Keratinocyte (primary cell): ENCODE measurements at regions not wholly inside any gene's neighbourhood (a gene's known extent, or its start where the extent isn't known, plus 50 kb on each side); places are given as distances from the start of the nearest gene placed in this dataset.

Experiments
- CTCF ChIP-seq, 3 experiments: IDR thresholded peaks in 1 of 3; conservative IDR thresholded peaks in 1 of 3; optimal IDR thresholded peaks in 1 of 3; 2 replicates in 2 of 3; 3 replicates in 1 of 3; pipeline versions ENCODE3 to v1.5.1; 2011; ENCODE audit warnings: low read length in 3 of 3, mild to moderate bottlenecking in 3 of 3, moderate library complexity in 2 of 3, control low read depth in 1 of 3, inconsistent platforms in 1 of 3; ENCODE audit not compliant: insufficient read depth in 2 of 3; ENCODE audit errors: extremely low read depth in 1 of 3
- EZH2 ChIP-seq: IDR thresholded peaks from one replicate; pipeline ENCODE4 v1.6.1; 2012; ENCODE audit warnings: inconsistent platforms, mild to moderate bottlenecking, low read length, moderate library complexity

DNA sequence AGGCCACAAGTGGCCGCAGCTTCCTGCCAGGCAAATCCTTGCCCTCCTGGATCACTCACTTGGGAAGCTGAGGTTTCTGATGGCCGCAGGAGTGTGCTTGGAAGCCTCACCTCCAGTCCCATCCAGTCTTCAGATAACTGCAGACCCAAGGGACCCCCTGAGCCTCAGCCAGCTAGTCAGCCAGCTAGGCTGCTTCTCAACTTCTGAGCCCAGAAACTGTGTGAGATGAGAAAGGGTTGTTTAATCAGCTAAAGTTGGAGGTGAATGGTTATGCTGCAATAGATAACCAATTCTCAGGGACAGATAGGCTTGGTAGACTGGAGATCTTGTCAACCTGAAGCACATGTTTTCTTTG, 96.9 kb downstream of the THBS2 start:
- no peak for TF ChIP-seq CTCF (optimal IDR thresholded peaks at IDR 0.05 in 1 of 3, IDR thresholded peaks at IDR 0.05 in 1 of 3, conservative IDR thresholded peaks at IDR 0.05 in 1 of 3; ENCODE audit: extremely low read depth in 1 of 3, insufficient read depth in 2 of 3, low read length in 3 of 3)
- no peak for TF ChIP-seq EZH2
